H1 (cell line): ENCODE measurements at regions not wholly inside any gene's neighbourhood (a gene's known extent, or its start where the extent isn't known, plus 50 kb on each side); places are given as distances from the start of the nearest gene placed in this dataset.

Source experiments
- BRCA1 ChIP-seq: IDR thresholded peaks from 2 replicates; pipeline ENCODE4 v1.6.1; 2012; ENCODE audit warnings: low read depth, low read length, improper control_type of control experiment
- CHD1 ChIP-seq: IDR thresholded peaks from 2 replicates; pipeline ENCODE4 v1.6.1; 2012; ENCODE audit warnings: low read depth, low read length, improper control_type of control experiment
- CHD7 ChIP-seq: fragments of 300-600 bp; sonication (generic); IDR thresholded peaks from 2 replicates; pipeline ENCODE4 v1.7.1; 2012; ENCODE audit warnings: low read length, moderate library complexity, mild to moderate bottlenecking, inconsistent platforms; ENCODE audit not compliant: insufficient replicate concordance
- KDM4A ChIP-seq: IDR thresholded peaks from one replicate; pipeline ENCODE4 v1.7.1; 2012; ENCODE audit warnings: low read depth, mild to moderate bottlenecking, moderate library complexity, low read length, inconsistent platforms; ENCODE audit not compliant: severe bottlenecking
- POU5F1 ChIP-seq: IDR thresholded peaks from 2 replicates; pipeline ENCODE4 v1.6.1; 2011; ENCODE audit warnings: low read depth, mild to moderate bottlenecking, low read length, moderate library complexity
- RXRA ChIP-seq: IDR thresholded peaks from 2 replicates; pipeline ENCODE4 v1.6.1; 2011; ENCODE audit warnings: low read depth, mild to moderate bottlenecking, low read length, moderate library complexity; ENCODE audit not compliant: insufficient read depth
- ZNF274 ChIP-seq: IDR thresholded peaks from 2 replicates; pipeline ENCODE4 v1.7.0; 2012; ENCODE audit warnings: low read length, borderline replicate concordance; ENCODE audit errors: extremely low read depth
- TF ChIP-seq, protein P1 (sequence below): IDR thresholded peaks from 2 replicates; pipeline ENCODE4 v1.6.1; 2011; ENCODE audit warnings: low read length, improper control_type of control experiment

DNA sequence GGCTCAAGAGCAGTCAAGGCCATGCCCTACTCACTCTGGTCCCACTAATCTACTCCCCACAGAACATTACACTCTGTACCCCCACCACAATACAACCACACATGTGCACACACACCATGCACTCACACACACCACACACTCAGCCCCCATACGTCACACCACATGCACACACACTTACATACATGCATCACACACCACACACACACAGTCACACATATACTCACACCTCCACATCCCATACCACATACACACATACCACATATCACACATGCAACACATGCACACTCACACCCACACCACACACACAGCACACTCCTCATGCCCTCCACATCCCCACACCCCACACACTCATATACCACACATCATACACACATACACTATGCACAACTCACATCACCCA, 67.6 kb downstream of the RASL11A start (continued):
- TF ChIP-seq CHD7 (no peak), POU5F1 (no peak), ZNF274 (no peak), CHD1 (no peak), RXRA (no peak), KDM4A (no peak), BRCA1 (no peak)
- TF ChIP-seq, protein P1, sequence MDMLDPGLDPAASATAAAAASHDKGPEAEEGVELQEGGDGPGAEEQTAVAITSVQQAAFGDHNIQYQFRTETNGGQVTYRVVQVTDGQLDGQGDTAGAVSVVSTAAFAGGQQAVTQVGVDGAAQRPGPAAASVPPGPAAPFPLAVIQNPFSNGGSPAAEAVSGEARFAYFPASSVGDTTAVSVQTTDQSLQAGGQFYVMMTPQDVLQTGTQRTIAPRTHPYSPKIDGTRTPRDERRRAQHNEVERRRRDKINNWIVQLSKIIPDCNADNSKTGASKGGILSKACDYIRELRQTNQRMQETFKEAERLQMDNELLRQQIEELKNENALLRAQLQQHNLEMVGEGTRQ: no peak
- TF ChIP-seq, all 59 proteins: peak for 0
